Esophagus squamous epithelium (tissue), 4 donors: ENCODE measurements at regions not wholly inside any gene's neighbourhood (a gene's known extent, or its start where the extent isn't known, plus 50 kb on each side); places are given as distances from the start of the nearest gene placed in this dataset.

Experiments used
- CTCF ChIP-seq, 6 experiments: fragments of 450-650 bp in 4 of 6; fragments of 200-600 bp in 2 of 6; sonication (generic) in 2 of 6; IDR thresholded peaks; one replicate each; pipeline ENCODE4 v1.5.1; 2016 to 2019; ENCODE audit warnings: antibody characterized with exemption in 6 of 6, mild to moderate bottlenecking in 4 of 6, moderate library complexity in 4 of 6
- POLR2A ChIP-seq, 4 donors: fragments of 450-650 bp; IDR thresholded peaks; one replicate each; pipeline ENCODE4 v1.6.1; 2017; ENCODE audit warnings: antibody characterized with exemption in 4 of 4, mild to moderate bottlenecking in 4 of 4, moderate library complexity in 3 of 4

- TF ChIP-seq CTCF (IDR thresholded peaks at IDR 0.05) (no peak), POLR2A (IDR thresholded peaks at IDR 0.05) (no peak)
Measured at GRCh38 chr12:105759149-105759548, 379.6 kb downstream of the NUAK1 start.
